HG02852 (cell line): ENCODE measurements at regions not wholly inside any gene's neighbourhood (a gene's known extent, or its start where the extent isn't known, plus 50 kb on each side); places are given as distances from the start of the nearest gene placed in this dataset.
A peak's percentile ranks its signal among the peaks of the same experiment; 100 is the strongest.

Source experiments
- ATAC-seq: cut with Tn5 transposase; IDR thresholded peaks from one replicate; pipeline ENCODE4 v1.9.1; 2021; ENCODE audit warnings: mild to moderate bottlenecking, moderate library complexity; ENCODE audit not compliant: unreplicated experiment

- ATAC-seq: no peak
Measured at GRCh38 chr4:89665662-89666061, 171.3 kb downstream of the SNCA start.

GRCh38 chr4:89664521-89664920, 172.4 kb downstream of the SNCA start:
- ATAC-seq: no peak

DNA sequence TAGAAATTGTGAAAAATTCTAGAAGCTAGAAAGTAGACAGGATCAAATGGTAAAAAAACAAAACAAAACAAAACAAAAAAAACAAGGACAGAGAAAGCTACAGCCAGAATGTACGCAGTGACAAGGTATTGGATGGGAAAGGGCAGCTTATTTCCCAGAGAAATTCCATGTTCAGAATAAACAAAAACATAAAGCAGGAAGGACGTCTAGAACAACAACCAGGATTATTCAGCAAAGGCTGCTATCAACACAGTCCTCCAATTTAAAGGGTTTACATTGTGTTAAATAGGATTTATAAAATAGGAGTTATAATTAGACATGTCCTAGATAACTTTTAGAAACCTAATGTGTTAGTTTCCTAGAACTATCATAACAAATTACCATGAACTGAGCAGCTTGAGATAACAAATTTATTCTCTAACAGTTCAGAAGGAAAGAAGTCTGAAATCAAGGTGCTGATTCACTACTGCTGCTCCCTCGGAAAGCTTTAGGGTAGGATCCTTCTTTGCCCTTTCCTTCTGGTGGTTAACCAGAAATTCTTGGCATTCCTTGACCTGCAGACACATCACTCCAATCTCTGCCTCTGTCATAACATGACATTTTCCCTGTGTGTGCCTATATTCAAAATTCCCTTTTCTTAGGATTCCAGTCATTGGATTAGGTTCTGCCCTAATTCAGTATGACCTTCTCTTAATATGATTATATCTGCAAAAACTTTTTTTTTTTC, 175.6 kb downstream of the SNCA start:
- ATAC-seq: no peak

- ATAC-seq: no peak
Measured at GRCh38 chr4:89660444-89661172, 176.4 kb downstream of the SNCA start.

GRCh38 chr4:89658701-89659024, 178.3 kb downstream of the SNCA start:
- ATAC-seq: peak; percentile 87

GRCh38 chr4:89657931-89658700, 178.8 kb downstream of the SNCA start:
- peak; percentile 81 for ATAC-seq

DNA sequence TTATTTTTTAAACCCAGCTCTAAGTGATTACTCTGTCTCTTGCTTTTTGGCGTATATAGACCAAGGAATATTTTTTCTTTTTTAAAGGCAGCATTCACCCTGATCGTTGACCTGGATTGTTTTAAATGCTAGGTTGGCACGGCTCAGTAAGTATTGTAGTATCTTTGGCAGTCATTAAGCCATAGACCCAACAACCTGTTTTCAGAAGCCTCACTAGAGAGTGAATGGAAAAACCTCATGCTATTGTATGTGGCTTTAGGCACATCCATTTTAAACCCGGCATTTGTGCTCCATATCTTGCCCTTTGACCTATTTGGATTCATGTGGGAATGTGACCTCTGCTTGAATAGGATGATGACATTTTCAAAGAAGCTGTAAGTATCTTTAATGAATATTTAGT, 183.9 kb downstream of the SNCA start:
- no peak for ATAC-seq

DNA sequence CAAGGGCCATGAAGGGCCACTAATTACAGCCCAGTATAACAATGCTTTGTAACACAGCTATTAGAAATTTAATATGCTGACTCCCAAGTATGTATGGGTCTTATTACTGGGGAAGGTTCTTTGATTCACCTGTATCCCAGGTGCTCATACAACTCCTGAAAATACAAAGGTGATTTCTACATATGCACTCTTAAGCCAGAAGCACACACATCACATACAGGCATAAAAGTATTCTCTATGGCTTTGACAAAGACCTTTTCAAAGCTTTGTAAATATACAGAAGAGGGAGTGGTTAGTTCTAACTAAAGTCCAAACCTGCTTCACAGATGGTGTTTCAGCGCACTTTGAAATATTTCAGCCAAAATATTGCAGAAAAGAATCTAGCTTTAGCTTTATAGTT, 191.5 kb downstream of the SNCA start:
- ATAC-seq: no peak

DNA sequence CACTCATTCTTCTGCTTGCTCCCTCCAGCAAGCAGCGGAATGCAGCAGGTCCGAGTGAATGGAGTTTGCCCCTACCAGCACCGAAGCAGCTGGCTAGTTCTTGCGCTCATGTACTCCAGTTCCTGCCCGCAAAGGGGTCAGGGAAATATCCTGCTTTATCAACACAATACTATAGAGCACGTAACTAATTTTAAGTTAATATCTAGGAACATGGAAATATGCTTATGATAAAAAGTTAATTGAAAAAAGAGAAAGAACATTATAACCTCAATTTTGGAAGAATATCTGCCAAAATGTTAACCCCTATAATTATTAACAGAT, 195.6 kb downstream of the SNCA start:
- no peak for ATAC-seq

GRCh38 chr4:89640620-89641366, 196.2 kb downstream of the SNCA start:
- ATAC-seq: no peak

GRCh38 chr4:89639395-89639794, 197.6 kb downstream of the SNCA start:
- ATAC-seq: no peak

DNA sequence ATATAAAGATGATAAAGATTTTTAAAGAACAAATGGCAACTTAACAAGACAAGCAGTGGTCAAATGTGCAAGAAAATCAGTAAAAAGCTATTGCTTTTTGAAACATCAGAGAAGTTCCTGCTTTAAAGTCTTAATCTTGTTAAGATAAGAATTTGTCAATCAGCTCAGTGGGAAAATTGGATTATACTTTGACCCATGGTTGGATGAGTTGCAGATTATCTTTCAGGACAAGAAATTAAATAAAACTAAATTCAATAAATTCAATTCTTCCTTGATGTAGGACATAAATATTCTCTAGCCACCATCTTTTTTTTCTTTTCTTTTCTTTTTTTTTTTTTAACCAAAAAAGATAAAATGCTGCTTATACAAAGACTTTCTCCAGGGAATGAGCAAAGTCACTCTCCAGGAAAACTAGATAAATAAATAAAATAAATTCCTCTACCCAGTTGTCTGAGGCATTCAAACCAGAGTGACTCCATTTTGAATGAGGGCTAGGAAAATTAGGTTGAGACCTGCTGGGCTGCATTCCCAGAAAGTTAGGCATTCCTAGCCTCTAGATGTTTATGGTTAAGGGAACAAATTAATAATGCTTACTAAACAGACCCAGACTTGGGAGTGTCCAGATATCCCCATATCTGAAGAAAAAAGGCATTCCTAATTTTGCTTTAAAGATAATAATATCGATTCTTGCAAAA, 211.2 kb downstream of the SNCA start:
- ATAC-seq: no peak

- ATAC-seq: no peak
Measured at GRCh38 chr4:89619206-89619962, 217.6 kb downstream of the SNCA start.

DNA sequence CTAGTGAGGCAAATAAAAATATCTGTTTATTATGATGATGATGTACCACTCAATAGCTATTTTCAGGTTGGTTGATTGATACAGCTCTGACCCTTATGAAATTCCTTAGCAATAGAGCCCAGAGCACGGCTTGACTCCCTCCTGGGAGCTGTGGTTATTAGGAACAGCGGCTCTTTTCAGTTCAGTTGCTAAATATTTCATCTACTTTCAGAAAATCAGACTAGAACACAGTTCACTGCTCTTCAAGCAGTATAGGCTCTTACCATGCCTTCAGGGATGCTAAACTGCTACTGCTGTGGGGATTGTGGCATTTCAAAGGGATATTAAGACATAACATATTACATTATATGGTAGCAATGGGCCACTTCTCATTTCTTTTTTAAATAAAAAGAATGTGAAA, 218.8 kb downstream of the SNCA start:
- ATAC-seq: no peak

DNA sequence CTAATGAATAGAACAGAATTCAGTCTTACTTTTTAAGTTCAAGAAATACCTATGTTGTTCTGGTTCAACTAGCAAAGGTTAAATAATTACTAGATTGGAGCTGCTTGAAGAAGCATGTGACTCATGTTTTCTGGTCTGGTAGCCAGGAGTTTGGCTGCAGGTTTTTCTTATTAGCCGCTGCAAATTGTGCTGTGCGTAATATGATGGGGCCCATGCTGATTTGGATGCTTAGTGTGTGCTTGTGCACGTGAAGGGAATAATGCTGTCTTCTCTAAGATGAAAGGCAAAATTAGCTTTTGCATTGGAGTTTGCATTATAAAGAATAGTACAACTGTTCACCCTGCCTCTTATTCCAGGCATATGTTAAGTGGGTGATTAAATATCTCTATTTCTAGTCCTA, 219.6 kb downstream of the SNCA start:
- no peak for ATAC-seq

GRCh38 chr4:89616382-89616781, 220.6 kb downstream of the SNCA start:
- no peak for ATAC-seq

GRCh38 chr4:89615051-89615450, 221.9 kb downstream of the SNCA start:
- ATAC-seq: no peak

GRCh38 chr4:89614155-89614554, 222.8 kb downstream of the SNCA start:
- no peak for ATAC-seq

GRCh38 chr4:89610236-89610635, 226.7 kb downstream of the SNCA start:
- ATAC-seq: no peak

DNA sequence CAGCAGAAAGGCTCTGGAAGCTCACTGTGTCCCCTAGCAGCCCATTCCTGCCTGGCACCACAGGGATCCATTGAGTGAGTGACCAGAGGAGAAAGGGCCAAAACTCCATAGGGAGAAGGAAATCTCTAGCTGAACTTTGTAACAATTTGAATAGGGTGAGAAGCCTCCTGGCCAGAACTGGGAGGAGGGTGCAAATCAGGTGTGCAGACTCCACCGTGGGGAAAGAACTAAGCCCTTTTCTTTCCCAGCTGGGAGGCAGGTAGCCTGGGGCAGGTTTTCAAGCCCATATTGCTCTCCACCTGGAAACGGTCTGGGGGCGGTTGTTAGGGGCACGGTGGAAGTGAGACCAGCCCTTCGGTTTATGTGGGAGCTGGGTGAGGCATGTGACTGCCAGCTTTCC, 227.2 kb downstream of the SNCA start:
- no peak for ATAC-seq
